Karpas-422 (cell line): ENCODE measurements at regions not wholly inside any gene's neighbourhood (a gene's known extent, or its start where the extent isn't known, plus 50 kb on each side); places are given as distances from the start of the nearest gene placed in this dataset.

Experiments used
- DNase-seq: peaks from one replicate; pipeline ENCODE4 v3.0.0-alpha.2; 2015
- H2AFZ ChIP-seq: fragments of 200-600 bp; sonication (generic); 2 replicates; pipeline ENCODE4 v1.6.1; 2014; ENCODE audit warnings: antibody characterized with exemption, low read length, mixed read lengths
- H3K27ac ChIP-seq: fragments of 200-600 bp; sonication (generic); 2 replicates; pipeline ENCODE4 v1.5.1; 2014; ENCODE audit warnings: mild to moderate bottlenecking, low read length, moderate library complexity
- H3K27me3 ChIP-seq: fragments of 200-600 bp; sonication (generic); 2 replicates; pipeline ENCODE4 v1.6.1; 2014; ENCODE audit warnings: low read length, mixed read lengths
- H3K36me3 ChIP-seq: fragments of 200-600 bp; sonication (generic); 2 replicates; pipeline ENCODE4 v1.6.1; 2014; ENCODE audit warnings: low read length, mixed read lengths; ENCODE audit not compliant: insufficient read depth
- H3K4me1 ChIP-seq: fragments of 200-600 bp; sonication (generic); 2 replicates; pipeline ENCODE4 v1.6.1; 2014; ENCODE audit warnings: mild to moderate bottlenecking, low read length, mixed read lengths
- H3K4me2 ChIP-seq: fragments of 200-600 bp; sonication (generic); 2 replicates; pipeline ENCODE4 v1.6.1; 2014; ENCODE audit warnings: low read length, low read depth, mild to moderate bottlenecking; ENCODE audit not compliant: poor library complexity, severe bottlenecking
- H3K4me3 ChIP-seq: fragments of 200-600 bp; sonication (generic); 2 replicates; pipeline ENCODE4 v1.5.1; 2014; ENCODE audit warnings: mild to moderate bottlenecking, antibody characterized with exemption, low read length, mixed read lengths
- H3K79me2 ChIP-seq: fragments of 200-600 bp; sonication (generic); 2 replicates; pipeline ENCODE4 v1.6.1; 2014; ENCODE audit warnings: mild to moderate bottlenecking, low read length, mixed read lengths
- H3K9ac ChIP-seq: fragments of 200-600 bp; sonication (generic); 2 replicates; pipeline ENCODE4 v1.6.0; 2014; ENCODE audit warnings: low read length
- H3K9me2 ChIP-seq: fragments of 200-600 bp; sonication (generic), shearing (Covaris generic); replicated peaks from 2 replicates; pipeline ENCODE4 v1.6.0; 2014; ENCODE audit warnings: mild to moderate bottlenecking, low read length, moderate library complexity; ENCODE audit not compliant: insufficient read depth
- H3K9me3 ChIP-seq: fragments of 300-700, 200-600 bp; sonication (generic); 2 replicates; pipeline ENCODE4 v1.6.1; 2014; ENCODE audit warnings: low read length, mixed read lengths
- H4K20me1 ChIP-seq: fragments of 200-600 bp; sonication (generic); 2 replicates; pipeline ENCODE4 v1.6.1; 2014; ENCODE audit warnings: mild to moderate bottlenecking, antibody characterized with exemption, low read length, low read depth; ENCODE audit not compliant: insufficient read depth

GRCh38 chr9:4929917-4930316, 55.2 kb upstream of the JAK2 start:
- H2AFZ ChIP-seq: no peak overlapping the region

GRCh38 chr9:4932681-4933080, 52.4 kb upstream of the JAK2 start:
- Histone ChIP-seq H4K20me1 (no peaks in the 10 kb centered on the region), H3K9me3 (no peaks in the 10 kb centered on the region), H3K27me3 (no peaks in the 10 kb centered on the region), H3K4me2 (no peak overlapping the region), H3K36me3 (no peaks in the 10 kb centered on the region), H3K9me2 (no peaks in the 10 kb centered on the region), H3K79me2 (no peaks in the 10 kb centered on the region), H3K9ac (no peak overlapping the region), H3K4me3 (no peak overlapping the region), H2AFZ (no peak overlapping the region), H3K4me1 (no peaks in the 10 kb centered on the region), H3K27ac (no peak overlapping the region)
- no peak for DNase-seq

More at GRCh38 chr9:4929917-4930316, 55.2 kb upstream of the JAK2 start:
- no peaks in the 10 kb centered on the region for H3K36me3 ChIP-seq
- H4K20me1 ChIP-seq: no peaks in the 10 kb centered on the region
- H3K9ac ChIP-seq: no peak overlapping the region
- H3K4me1 ChIP-seq: no peaks in the 10 kb centered on the region
- H3K4me2 ChIP-seq: no peak overlapping the region
- no peak overlapping the region for H3K27ac ChIP-seq
- H3K27me3 ChIP-seq: no peaks in the 10 kb centered on the region
- H3K9me3 ChIP-seq: no peaks in the 10 kb centered on the region
- no peak overlapping the region for H3K4me3 ChIP-seq
- no peaks in the 10 kb centered on the region for H3K9me2 ChIP-seq
- no peak for DNase-seq
- H3K79me2 ChIP-seq: no peaks in the 10 kb centered on the region

GRCh38 chr9:4933177-4933576, 51.9 kb upstream of the JAK2 start:
- Histone ChIP-seq H3K9me3 (no peaks in the 10 kb centered on the region), H3K27ac (no peak overlapping the region), H2AFZ (no peak overlapping the region), H4K20me1 (no peaks in the 10 kb centered on the region), H3K27me3 (no peaks in the 10 kb centered on the region), H3K9ac (no peak overlapping the region), H3K9me2 (no peaks in the 10 kb centered on the region), H3K79me2 (no peaks in the 10 kb centered on the region), H3K4me1 (no peaks in the 10 kb centered on the region; the same call in 1 of the 2 replicates), H3K4me3 (no peak overlapping the region), H3K36me3 (no peaks in the 10 kb centered on the region), H3K4me2 (no peak overlapping the region)
- no peak for DNase-seq

GRCh38 chr9:4933861-4934260, 51.2 kb upstream of the JAK2 start:
- H3K27ac ChIP-seq: no peak overlapping the region
- peaks cover 6% of the 10 kb centered on the region for H3K4me1 ChIP-seq
- no peaks in the 10 kb centered on the region for H3K36me3 ChIP-seq
- no peaks in the 10 kb centered on the region for H3K9me3 ChIP-seq
- H3K9me2 ChIP-seq: no peaks in the 10 kb centered on the region
- no peak overlapping the region for H3K4me3 ChIP-seq
- DNase-seq: no peak
- H4K20me1 ChIP-seq: no peaks in the 10 kb centered on the region
- H2AFZ ChIP-seq: no peak overlapping the region
- H3K9ac ChIP-seq: no peak overlapping the region
- no peaks in the 10 kb centered on the region for H3K27me3 ChIP-seq
- H3K4me2 ChIP-seq: no peak overlapping the region
- no peaks in the 10 kb centered on the region for H3K79me2 ChIP-seq

- Histone ChIP-seq H3K27ac (no peak overlapping the region), H3K9me2 (no peaks in the 10 kb centered on the region), H2AFZ (no peak overlapping the region), H3K4me3 (no peak overlapping the region), H3K36me3 (no peaks in the 10 kb centered on the region), H3K9me3 (no peaks in the 10 kb centered on the region), H4K20me1 (no peaks in the 10 kb centered on the region), H3K4me1 (peaks cover 11% of the 10 kb centered on the region), H3K9ac (no peak overlapping the region), H3K27me3 (no peaks in the 10 kb centered on the region), H3K4me2 (no peak overlapping the region), H3K79me2 (no peaks in the 10 kb centered on the region)
- DNase-seq: no peak
These were observed 49.9 kb upstream of the JAK2 start for GRCh38 chr9:4935001-4935672.
